Colonic mucosa (tissue), 4 donors: ENCODE measurements at regions not wholly inside any gene's neighbourhood (a gene's known extent, or its start where the extent isn't known, plus 50 kb on each side); places are given as distances from the start of the nearest gene placed in this dataset.

Source experiments
- DNase-seq: peaks from one replicate; pipeline ENCODE4 v3.0.0-alpha.2; 2020
- H3K27ac ChIP-seq: fragments of 200-600 bp; one replicate; pipeline ENCODE4 v1.8.0; 2021
- H3K27me3 ChIP-seq: fragments of 200-600 bp; one replicate; pipeline ENCODE4 v1.8.0; 2021
- H3K36me3 ChIP-seq: fragments of 200-600 bp; one replicate; pipeline ENCODE4 v1.8.0; 2021
- H3K4me1 ChIP-seq: fragments of 200-600 bp; one replicate; pipeline ENCODE4 v1.8.0; 2021; ENCODE audit warnings: mild to moderate bottlenecking
- H3K4me3 ChIP-seq: fragments of 200-600 bp; one replicate; pipeline ENCODE4 v1.8.0; 2021
- H3K9ac ChIP-seq, 2 donors: one replicate each; pipeline ENCODE4 v1.7.0; 2013; ENCODE audit warnings: control low read depth in 2 of 2, low read depth in 2 of 2, low read length in 2 of 2
- H3K9me3 ChIP-seq: fragments of 200-600 bp; one replicate; pipeline ENCODE4 v1.8.0; 2021
- CTCF ChIP-seq: fragments of 200-600 bp; IDR thresholded peaks from one replicate; pipeline ENCODE4 v1.8.0; 2022; ENCODE audit warnings: antibody characterized with exemption, mild to moderate bottlenecking
- intact Hi-C: fragments of 100-400 bp; cut with DNase I; formaldehyde crosslinking; loops from one replicate; pipeline ENCODE4 v1.14.1; 2022
- donor health status: healthy.
- donor health status: DM: no; HTN: no; CAD: no.
- donor health status: DM: no; HTN: no; CAD: no.

DNA sequence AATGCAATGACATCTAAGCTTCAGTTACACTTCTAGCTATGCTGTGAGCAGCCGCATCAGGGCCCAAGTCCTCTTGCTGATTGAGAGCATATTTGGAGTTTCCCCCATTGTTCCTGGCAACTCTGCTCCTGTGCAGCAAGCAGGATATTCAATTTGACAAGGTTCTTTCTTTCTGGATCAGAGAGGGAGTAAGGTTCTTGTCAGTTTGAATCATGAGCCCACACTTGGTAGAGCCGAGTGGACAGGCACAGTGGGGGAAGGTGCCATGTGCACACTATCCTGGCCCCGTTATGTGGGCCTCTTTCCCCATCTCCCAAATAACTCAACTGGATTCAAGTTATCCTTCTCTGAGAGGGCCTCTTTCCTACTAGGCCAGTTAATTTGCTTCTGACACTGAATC lies 385.4 kb downstream of the ZIC1 start:
- TF ChIP-seq CTCF = no peak
- Histone ChIP-seq H3K27me3 (no peaks in the 10 kb centered on the region), H3K9me3 (no peaks in the 10 kb centered on the region), H3K9ac (no peak overlapping the region), H3K4me1 (no peaks in the 10 kb centered on the region), H3K36me3 (no peaks in the 10 kb centered on the region), H3K27ac (no peak overlapping the region), H3K4me3 (no peak overlapping the region)
- DNase-seq = no peak
- intact Hi-C loops = no loop called here

DNA sequence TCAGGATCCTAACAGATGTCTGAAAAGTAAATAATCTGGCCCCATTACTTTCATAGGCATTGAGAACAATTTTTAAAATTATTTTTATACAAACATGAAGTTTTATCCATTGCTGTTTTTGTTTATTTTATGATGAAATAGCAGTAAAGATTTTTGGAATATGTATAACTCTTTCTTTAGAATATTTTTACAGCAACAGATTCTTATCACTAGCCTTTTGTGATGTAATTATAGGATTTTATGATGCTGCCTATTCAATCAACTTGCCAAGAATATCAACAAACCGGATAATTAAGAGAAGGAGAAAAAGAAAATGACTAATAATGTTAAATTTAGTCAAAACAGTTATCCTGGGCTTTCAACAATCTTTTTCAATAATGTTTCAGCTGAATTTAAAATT lies 386.3 kb downstream of the ZIC1 start:
- Histone ChIP-seq H3K36me3 (no peaks in the 10 kb centered on the region), H3K4me3 (no peak overlapping the region), H3K9me3 (no peaks in the 10 kb centered on the region), H3K9ac (no peak overlapping the region), H3K27me3 (no peaks in the 10 kb centered on the region), H3K27ac (no peak overlapping the region), H3K4me1 (no peaks in the 10 kb centered on the region)
- no peak for TF ChIP-seq CTCF
- intact Hi-C loops = no loop called here
- DNase-seq = no peak

- DNase-seq = no peak
- intact Hi-C loops = no loop called here
- H3K4me1 ChIP-seq = no peaks in the 10 kb centered on the region
- H3K4me3 ChIP-seq = no peak overlapping the region
- H3K27me3 ChIP-seq = no peaks in the 10 kb centered on the region
- H3K9me3 ChIP-seq = no peaks in the 10 kb centered on the region
- TF ChIP-seq CTCF = no peak
- no peak overlapping the region for H3K27ac ChIP-seq
- no peaks in the 10 kb centered on the region for H3K36me3 ChIP-seq
- H3K9ac ChIP-seq = no peak overlapping the region
Observed at GRCh38 chr3:147797095-147797494, 387.9 kb downstream of the ZIC1 start.

DNA sequence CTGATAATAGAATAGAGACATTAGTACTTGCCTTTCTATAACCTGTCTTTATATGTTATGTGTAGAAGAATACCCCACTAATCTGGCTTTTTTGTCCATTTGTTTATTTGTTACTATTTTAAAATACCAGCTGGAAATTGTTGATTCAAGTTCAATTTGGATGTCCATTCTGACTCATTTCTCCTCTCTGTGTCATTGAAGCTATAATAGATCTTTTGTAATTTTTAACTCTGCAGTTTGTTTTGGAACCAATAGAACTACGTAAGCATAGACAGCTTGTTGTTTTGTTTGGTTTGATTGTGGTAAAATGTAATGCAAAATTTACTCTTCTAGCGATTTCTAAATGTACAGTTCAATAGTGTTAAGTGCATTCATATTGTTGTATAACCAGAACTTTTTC lies 390.4 kb downstream of the ZIC1 start:
- no peak for DNase-seq
- no peaks in the 10 kb centered on the region for H3K4me1 ChIP-seq
- H3K27me3 ChIP-seq = no peaks in the 10 kb centered on the region
- H3K27ac ChIP-seq = no peak overlapping the region
- H3K4me3 ChIP-seq = no peak overlapping the region
- intact Hi-C loops = no loop called here
- TF ChIP-seq CTCF = no peak
- H3K36me3 ChIP-seq = no peaks in the 10 kb centered on the region
- no peaks in the 10 kb centered on the region for H3K9me3 ChIP-seq
- no peak overlapping the region for H3K9ac ChIP-seq

DNA sequence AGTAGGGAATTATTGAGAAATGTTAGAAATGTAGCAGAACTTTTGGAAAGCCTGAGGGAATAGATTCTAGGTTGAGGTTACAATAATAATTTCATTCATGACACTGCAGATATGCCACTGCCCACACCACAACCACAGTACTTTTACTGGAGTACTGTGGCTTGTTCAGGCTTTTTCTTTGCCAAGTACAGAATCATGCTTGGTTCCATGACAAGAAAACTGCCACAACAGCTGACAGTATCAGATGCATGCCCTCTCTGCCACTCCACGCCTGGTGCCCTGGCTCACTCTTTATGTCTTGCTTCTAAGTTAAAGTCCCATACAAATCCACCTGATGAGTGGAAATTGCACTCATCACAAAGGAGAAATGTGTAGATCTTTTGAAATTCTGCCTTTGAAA lies 398.6 kb downstream of the ZIC1 start:
- no peak for DNase-seq
- no peaks in the 10 kb centered on the region for H3K36me3 ChIP-seq
- H3K4me3 ChIP-seq = no peak overlapping the region
- no peak overlapping the region for H3K27ac ChIP-seq
- no peak for TF ChIP-seq CTCF
- H3K27me3 ChIP-seq = no peaks in the 10 kb centered on the region
- H3K9ac ChIP-seq = no peak overlapping the region
- intact Hi-C loops = no loop called here
- H3K4me1 ChIP-seq = no peaks in the 10 kb centered on the region
- no peaks in the 10 kb centered on the region for H3K9me3 ChIP-seq

- DNase-seq = no peak
- Histone ChIP-seq H3K36me3 (no peaks in the 10 kb centered on the region), H3K9ac (no peak overlapping the region), H3K4me3 (no peak overlapping the region), H3K27ac (no peak overlapping the region), H3K9me3 (no peaks in the 10 kb centered on the region), H3K4me1 (no peaks in the 10 kb centered on the region), H3K27me3 (no peaks in the 10 kb centered on the region)
- intact Hi-C loops = no loop called here
- TF ChIP-seq CTCF = no peak
Observed at GRCh38 chr3:147809206-147809605, 400.0 kb downstream of the ZIC1 start.
